ENCODE measurements at regions not wholly inside any gene's neighbourhood (a gene's known extent, or its start where the extent isn't known, plus 50 kb on each side); places are given as distances from the start of the nearest gene placed in this dataset.

DNA sequence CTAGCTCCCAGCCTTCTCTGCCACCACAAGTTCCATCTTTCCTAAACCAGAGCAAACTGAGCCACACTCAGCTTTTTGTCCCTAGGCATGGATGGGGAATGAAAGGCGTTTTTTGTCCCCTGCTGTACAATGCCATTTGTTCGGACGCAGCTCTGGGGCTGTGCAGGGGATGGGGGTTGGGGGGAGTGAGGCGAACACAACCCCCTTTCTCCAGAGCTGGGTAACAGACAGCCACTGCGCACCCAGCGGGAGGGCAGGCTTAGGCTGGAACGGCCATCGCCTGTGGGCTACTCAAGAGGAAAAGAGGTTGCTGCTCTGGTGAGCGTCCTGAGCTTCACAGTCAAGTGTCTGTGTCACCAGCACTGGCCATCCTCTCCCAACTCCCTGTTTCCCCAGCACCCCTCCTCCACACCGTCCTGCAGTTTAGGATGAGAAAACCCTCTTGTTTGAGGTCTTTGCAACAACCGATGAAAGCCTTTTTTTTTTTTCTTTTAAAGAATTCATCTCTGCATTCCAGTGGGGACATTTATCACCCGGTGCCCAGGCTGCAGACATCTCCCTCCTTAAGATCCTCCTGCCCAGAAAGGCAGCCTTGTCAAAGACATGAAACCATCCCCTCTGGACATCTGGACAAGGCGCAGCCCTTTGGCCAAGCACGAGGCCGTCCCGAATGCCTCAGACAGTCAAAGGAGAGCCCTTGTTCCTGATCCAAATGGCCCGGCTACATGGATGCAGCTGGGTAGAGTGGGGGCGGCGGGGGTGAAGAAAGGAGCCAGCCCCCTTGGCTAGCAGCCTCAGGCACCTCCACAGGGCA, 419.6 kb downstream of the BCOR start:
- no peak for TF ChIP-seq EZH2 (IDR thresholded peaks at IDR 0.05; ENCODE audit: insufficient read depth, poor library complexity, severe bottlenecking)
- TF ChIP-seq EZH2phosphoT487 (IDR thresholded peaks at IDR 0.05; ENCODE audit: insufficient read depth, low read depth) = no peak
